ENCODE measurements at regions not wholly inside any gene's neighbourhood (a gene's known extent, or its start where the extent isn't known, plus 50 kb on each side); places are given as distances from the start of the nearest gene placed in this dataset.
"Not testable (repeated sequence)": the region's sequence is repeated elsewhere in the genome, so short reads cannot be mapped to it uniquely, and the experiment has no call there.

- TF ChIP-seq, protein P1, sequence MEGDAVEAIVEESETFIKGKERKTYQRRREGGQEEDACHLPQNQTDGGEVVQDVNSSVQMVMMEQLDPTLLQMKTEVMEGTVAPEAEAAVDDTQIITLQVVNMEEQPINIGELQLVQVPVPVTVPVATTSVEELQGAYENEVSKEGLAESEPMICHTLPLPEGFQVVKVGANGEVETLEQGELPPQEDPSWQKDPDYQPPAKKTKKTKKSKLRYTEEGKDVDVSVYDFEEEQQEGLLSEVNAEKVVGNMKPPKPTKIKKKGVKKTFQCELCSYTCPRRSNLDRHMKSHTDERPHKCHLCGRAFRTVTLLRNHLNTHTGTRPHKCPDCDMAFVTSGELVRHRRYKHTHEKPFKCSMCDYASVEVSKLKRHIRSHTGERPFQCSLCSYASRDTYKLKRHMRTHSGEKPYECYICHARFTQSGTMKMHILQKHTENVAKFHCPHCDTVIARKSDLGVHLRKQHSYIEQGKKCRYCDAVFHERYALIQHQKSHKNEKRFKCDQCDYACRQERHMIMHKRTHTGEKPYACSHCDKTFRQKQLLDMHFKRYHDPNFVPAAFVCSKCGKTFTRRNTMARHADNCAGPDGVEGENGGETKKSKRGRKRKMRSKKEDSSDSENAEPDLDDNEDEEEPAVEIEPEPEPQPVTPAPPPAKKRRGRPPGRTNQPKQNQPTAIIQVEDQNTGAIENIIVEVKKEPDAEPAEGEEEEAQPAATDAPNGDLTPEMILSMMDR (IDR thresholded peaks at IDR 0.05) = not testable (repeated sequence)
- not testable (repeated sequence) for TF ChIP-seq POLR2A (IDR thresholded peaks at IDR 0.05)
These were observed 135.4 kb upstream of the ERV3-1 start for GRCh38 chr7:65141894-65142293.

All from ovary (tissue), 3 donors.